Hepatocyte (in vitro differentiated cells): ENCODE measurements at regions not wholly inside any gene's neighbourhood (a gene's known extent, or its start where the extent isn't known, plus 50 kb on each side); places are given as distances from the start of the nearest gene placed in this dataset.

Experiments used
- DNase-seq: peaks from one replicate; pipeline ENCODE4 v3.0.0-alpha.2; 2016; ENCODE audit warnings: low spot score
- H2AFZ ChIP-seq: fragments of 200-600 bp; sonication (generic); 2 replicates; pipeline ENCODE4 v1.6.0; 2016; ENCODE audit warnings: antibody characterized with exemption, mild to moderate bottlenecking
- H3K27ac ChIP-seq: fragments of 200-600 bp; sonication (generic); 2 replicates; pipeline ENCODE4 v1.5.1; 2016; ENCODE audit warnings: mild to moderate bottlenecking
- H3K27me3 ChIP-seq: fragments of 200-600 bp; sonication (generic); 2 replicates; pipeline ENCODE4 v1.6.1; 2016
- H3K36me3 ChIP-seq: fragments of 200-600 bp; sonication (generic); replicated peaks from 2 replicates; pipeline ENCODE4 v1.5.1; 2016; ENCODE audit warnings: low read depth; ENCODE audit not compliant: insufficient read depth
- H3K4me1 ChIP-seq: fragments of 200-600 bp; sonication (generic); 2 replicates; pipeline ENCODE4 v1.5.1; 2016; ENCODE audit warnings: mild to moderate bottlenecking, moderate library complexity; ENCODE audit not compliant: insufficient read depth
- H3K4me2 ChIP-seq: fragments of 200-600 bp; sonication (generic); 2 replicates; pipeline ENCODE4 v1.6.0; 2016
- H3K4me3 ChIP-seq: fragments of 200-600 bp; sonication (generic); 2 replicates; pipeline ENCODE4 v1.5.1; 2016; ENCODE audit warnings: mild to moderate bottlenecking
- H3K79me2 ChIP-seq: fragments of 200-600 bp; sonication (generic); 2 replicates; pipeline ENCODE4 v1.6.0; 2017; ENCODE audit warnings: mild to moderate bottlenecking
- H3K9me2 ChIP-seq: fragments of 200-600 bp; sonication (generic); replicated peaks from 2 replicates; pipeline ENCODE4 v1.6.0; 2017; ENCODE audit warnings: mild to moderate bottlenecking; ENCODE audit not compliant: insufficient read depth
- H3K9me3 ChIP-seq: fragments of 200-600 bp; sonication (generic); 2 replicates; pipeline ENCODE4 v1.5.1; 2016; ENCODE audit warnings: low read depth, mild to moderate bottlenecking
- H4K20me1 ChIP-seq: fragments of 200-600 bp; sonication (generic); 2 replicates; pipeline ENCODE4 v1.6.0; 2016; ENCODE audit warnings: mild to moderate bottlenecking; ENCODE audit not compliant: insufficient read depth, poor library complexity, severe bottlenecking
- CTCF ChIP-seq: fragments of 200-600 bp; sonication (generic); IDR thresholded peaks from 2 replicates; pipeline ENCODE4 v1.5.1; 2016; ENCODE audit warnings: antibody characterized with exemption, mild to moderate bottlenecking; ENCODE audit not compliant: poor library complexity
- EZH2 ChIP-seq: fragments of 200-600 bp; sonication (generic); IDR thresholded peaks from 2 replicates; pipeline ENCODE4 v1.6.1; 2016; ENCODE audit warnings: antibody characterized with exemption, mild to moderate bottlenecking, borderline replicate concordance
- EZH2phosphoT487 ChIP-seq: fragments of 200-600 bp; sonication (generic); IDR thresholded peaks from one replicate; pipeline ENCODE4 v1.6.1; 2018; ENCODE audit warnings: antibody characterized with exemption, mild to moderate bottlenecking, low read depth, moderate library complexity; ENCODE audit not compliant: unreplicated experiment, severe bottlenecking
- WGBS: methylation state at CpG from one replicate; pipeline ENCODE4 v1.1.6; 2016; ENCODE audit warnings: low lambda C conversion rate; ENCODE audit errors: missing lambda C conversion rate; 5-methylcytosine and 5-hydroxymethylcytosine counted together

DNA sequence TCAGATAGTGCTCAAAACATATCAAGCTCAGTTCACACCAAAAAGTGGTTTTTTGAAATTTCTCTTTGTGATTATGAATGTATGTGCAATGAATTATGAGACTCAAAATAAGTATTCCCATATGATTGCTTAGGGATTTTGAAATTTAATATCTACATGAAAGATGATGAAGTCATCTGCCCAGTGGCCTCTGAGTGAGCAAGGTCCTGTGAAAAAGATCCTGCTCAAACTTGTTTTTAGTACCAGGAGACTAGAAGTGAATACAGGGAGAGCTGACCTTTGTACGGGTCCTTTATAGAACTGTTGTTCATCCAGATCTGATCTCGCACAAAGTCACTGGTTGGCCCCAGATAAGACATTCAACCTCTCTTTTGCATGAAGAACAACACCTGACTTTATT is 151.9 kb upstream of the MAF start:
- Histone ChIP-seq H3K9me3 (no peaks in the 10 kb centered on the region), H3K4me1 (peaks cover 34% of the 10 kb centered on the region), H2AFZ (no peak overlapping the region), H3K36me3 (no peaks in the 10 kb centered on the region), H3K27ac (peak overlapping the region; percentile 97), H3K27me3 (no peaks in the 10 kb centered on the region), H3K9me2 (no peaks in the 10 kb centered on the region), H3K79me2 (no peaks in the 10 kb centered on the region), H3K4me2 (no peak overlapping the region), H4K20me1 (no peaks in the 10 kb centered on the region), H3K4me3 (no peak overlapping the region)
- DNase-seq = peak; percentile 68
- no peak for TF ChIP-seq EZH2
- no peak for TF ChIP-seq CTCF
- no peak for TF ChIP-seq EZH2phosphoT487
- 70% methylated on average over 2 of the region's 2 CpGs for WGBS

- TF ChIP-seq CTCF = no peak
- TF ChIP-seq EZH2phosphoT487 = no peak
- no peak for TF ChIP-seq EZH2
- Histone ChIP-seq H3K27me3 (no peaks in the 10 kb centered on the region), H4K20me1 (no peaks in the 10 kb centered on the region), H3K36me3 (no peaks in the 10 kb centered on the region), H3K9me3 (no peaks in the 10 kb centered on the region), H3K79me2 (no peaks in the 10 kb centered on the region), H2AFZ (no peak overlapping the region), H3K27ac (peak overlapping the region; percentile 97), H3K4me3 (no peak overlapping the region), H3K9me2 (no peaks in the 10 kb centered on the region), H3K4me2 (no peak overlapping the region), H3K4me1 (peaks cover 34% of the 10 kb centered on the region)
- no peak for DNase-seq
- WGBS = 90% methylated on average over 4 of the region's 4 CpGs
These were observed 151.1 kb upstream of the MAF start for GRCh38 chr16:79751471-79752184.

- H3K4me2 ChIP-seq = no peak overlapping the region
- no peaks in the 10 kb centered on the region for H3K9me3 ChIP-seq
- no peak overlapping the region for H3K4me3 ChIP-seq
- H4K20me1 ChIP-seq = no peaks in the 10 kb centered on the region
- 83% methylated on average over 4 of the region's 4 CpGs for WGBS
- TF ChIP-seq CTCF (no peak), EZH2 (no peak), EZH2phosphoT487 (no peak)
- no peaks in the 10 kb centered on the region for H3K79me2 ChIP-seq
- peaks cover 34% of the 10 kb centered on the region for H3K4me1 ChIP-seq
- no peak overlapping the region for H2AFZ ChIP-seq
- no peaks in the 10 kb centered on the region for H3K36me3 ChIP-seq
- no peak for DNase-seq
- H3K9me2 ChIP-seq = no peaks in the 10 kb centered on the region
- no peaks in the 10 kb centered on the region for H3K27me3 ChIP-seq
- no peak overlapping the region for H3K27ac ChIP-seq
These were observed 149.8 kb upstream of the MAF start for GRCh38 chr16:79750311-79750710.
